Suprapubic skin (tissue), 4 donors: ENCODE measurements at regions not wholly inside any gene's neighbourhood (a gene's known extent, or its start where the extent isn't known, plus 50 kb on each side); places are given as distances from the start of the nearest gene placed in this dataset.
"Not testable (repeated sequence)": the region's sequence is repeated elsewhere in the genome, so short reads cannot be mapped to it uniquely, and the experiment has no call there.

Experiments used
- DNase-seq, 2 donors: peaks; one replicate each; pipeline ENCODE4 v3.0.0-alpha.2; 2019; ENCODE audit warnings: low spot score in 2 of 2
- H3K27ac ChIP-seq: fragments of 200-600 bp; sonication (generic); one replicate; pipeline ENCODE4 v1.5.1; 2019
- H3K27me3 ChIP-seq: fragments of 200-600 bp; sonication (generic); one replicate; pipeline ENCODE4 v1.5.1; 2019
- H3K36me3 ChIP-seq: fragments of 200-600 bp; sonication (generic); one replicate; pipeline ENCODE4 v1.5.1; 2019
- H3K4me1 ChIP-seq: fragments of 200-600 bp; sonication (generic); one replicate; pipeline ENCODE4 v1.5.1; 2019
- H3K4me3 ChIP-seq: fragments of 200-600 bp; sonication (generic); one replicate; pipeline ENCODE4 v1.5.1; 2019; ENCODE audit warnings: mild to moderate bottlenecking
- H3K9me3 ChIP-seq: fragments of 200-600 bp; sonication (generic); one replicate; pipeline ENCODE4 v1.5.1; 2019
- EP300 ChIP-seq: sonication (generic); formaldehyde crosslinking; IDR thresholded peaks from one replicate; pipeline ENCODE4 v1.6.1; 2017; ENCODE audit warnings: antibody characterized with exemption
- POLR2A ChIP-seq, 2 donors: fragments of 450-650 bp; IDR thresholded peaks; one replicate each; pipeline ENCODE4 v1.6.1; 2017; ENCODE audit warnings: antibody characterized with exemption in 2 of 2, mild to moderate bottlenecking in 2 of 2, moderate library complexity in 2 of 2
- POLR2AphosphoS5 ChIP-seq, 3 donors: sonication (generic); formaldehyde crosslinking; IDR thresholded peaks; one replicate each; pipeline ENCODE4 v1.6.1; 2017; ENCODE audit warnings: antibody characterized with exemption in 3 of 3
- WGBS: methylation state at CpG from one replicate; pipeline ENCODE4 v1.1.5; 2018; 5-methylcytosine and 5-hydroxymethylcytosine counted together
- TF ChIP-seq, protein P1 (sequence below), 2 donors: fragments of 200-600 bp in 1 of 2; fragments of 450-650 bp in 1 of 2; sonication (generic) in 1 of 2; IDR thresholded peaks; one replicate each; pipeline ENCODE4 v1.5.1; 2016 to 2019; ENCODE audit warnings: antibody characterized with exemption in 2 of 2, mild to moderate bottlenecking in 1 of 2, moderate library complexity in 1 of 2

DNA sequence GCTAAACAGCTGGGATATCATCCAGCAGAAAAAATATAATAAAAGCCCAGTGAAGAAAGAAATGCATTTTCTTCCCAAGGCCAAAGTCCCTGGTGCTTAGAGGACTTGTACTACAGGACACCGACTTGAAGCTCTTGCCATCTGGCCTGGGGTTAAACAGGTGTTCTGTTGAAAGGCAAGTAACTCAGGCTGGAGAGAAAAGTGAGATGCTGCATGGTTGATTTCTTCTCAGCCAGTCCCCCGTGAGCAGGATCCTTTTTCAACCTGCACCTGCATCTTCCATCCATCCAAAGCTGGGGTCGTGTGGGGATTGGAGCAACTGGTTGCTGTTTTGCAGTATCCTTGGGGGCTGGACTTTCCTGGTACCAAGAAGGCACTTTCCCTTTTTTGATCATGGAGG lies 146.1 kb upstream of the RPS23 start:
- H3K4me1 ChIP-seq = peaks cover 14% of the 10 kb centered on the region
- no peaks in the 10 kb centered on the region for H3K9me3 ChIP-seq
- WGBS = 64% methylated on average over 3 of the region's 3 CpGs
- DNase-seq = no peak
- no peaks in the 10 kb centered on the region for H3K27me3 ChIP-seq
- no peak overlapping the region for H3K4me3 ChIP-seq
- H3K27ac ChIP-seq = no peak overlapping the region
- no peak for TF ChIP-seq EP300
- TF ChIP-seq POLR2A (IDR thresholded peaks at IDR 0.05) = no peak
- TF ChIP-seq POLR2AphosphoS5 (IDR thresholded peaks at IDR 0.05) = no peak
- TF ChIP-seq, protein P1, sequence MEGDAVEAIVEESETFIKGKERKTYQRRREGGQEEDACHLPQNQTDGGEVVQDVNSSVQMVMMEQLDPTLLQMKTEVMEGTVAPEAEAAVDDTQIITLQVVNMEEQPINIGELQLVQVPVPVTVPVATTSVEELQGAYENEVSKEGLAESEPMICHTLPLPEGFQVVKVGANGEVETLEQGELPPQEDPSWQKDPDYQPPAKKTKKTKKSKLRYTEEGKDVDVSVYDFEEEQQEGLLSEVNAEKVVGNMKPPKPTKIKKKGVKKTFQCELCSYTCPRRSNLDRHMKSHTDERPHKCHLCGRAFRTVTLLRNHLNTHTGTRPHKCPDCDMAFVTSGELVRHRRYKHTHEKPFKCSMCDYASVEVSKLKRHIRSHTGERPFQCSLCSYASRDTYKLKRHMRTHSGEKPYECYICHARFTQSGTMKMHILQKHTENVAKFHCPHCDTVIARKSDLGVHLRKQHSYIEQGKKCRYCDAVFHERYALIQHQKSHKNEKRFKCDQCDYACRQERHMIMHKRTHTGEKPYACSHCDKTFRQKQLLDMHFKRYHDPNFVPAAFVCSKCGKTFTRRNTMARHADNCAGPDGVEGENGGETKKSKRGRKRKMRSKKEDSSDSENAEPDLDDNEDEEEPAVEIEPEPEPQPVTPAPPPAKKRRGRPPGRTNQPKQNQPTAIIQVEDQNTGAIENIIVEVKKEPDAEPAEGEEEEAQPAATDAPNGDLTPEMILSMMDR (IDR thresholded peaks at IDR 0.05) = no peak
- no peaks in the 10 kb centered on the region for H3K36me3 ChIP-seq

DNA sequence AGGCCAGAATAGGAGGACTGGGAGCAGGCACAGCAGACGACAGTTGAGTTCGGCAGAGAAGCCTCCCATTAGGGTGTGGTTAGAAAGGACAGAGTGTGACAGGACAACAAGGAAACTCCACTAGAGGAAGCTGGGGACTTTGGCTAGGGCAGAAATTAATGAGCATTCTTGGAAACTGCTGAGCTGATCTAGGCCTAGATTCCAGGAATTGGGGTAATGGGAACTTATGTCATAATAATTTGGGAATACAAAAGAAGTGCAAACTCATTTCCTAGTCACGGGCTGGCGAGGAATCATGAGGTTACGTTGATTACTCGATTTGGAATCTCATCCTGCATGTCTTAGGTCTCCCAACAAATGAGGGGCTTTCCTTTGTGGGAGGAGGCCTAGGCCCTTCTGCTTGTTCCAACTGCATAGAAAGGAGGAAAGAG lies 144.6 kb upstream of the RPS23 start:
- H3K9me3 ChIP-seq = no peaks in the 10 kb centered on the region
- no peaks in the 10 kb centered on the region for H3K36me3 ChIP-seq
- peak in 1 of 3 donors; percentile 63 for TF ChIP-seq POLR2AphosphoS5 (IDR thresholded peaks at IDR 0.05)
- TF ChIP-seq, protein P1 (IDR thresholded peaks at IDR 0.05) = no peak
- H3K4me3 ChIP-seq = no peak overlapping the region
- WGBS = 50% methylated on average over 6 of the region's 6 CpGs
- peak in 1 of 2 donors; percentile 81 for DNase-seq
- H3K27me3 ChIP-seq = no peaks in the 10 kb centered on the region
- H3K4me1 ChIP-seq = peaks cover 14% of the 10 kb centered on the region
- peak overlapping the region; percentile 65 for H3K27ac ChIP-seq

DNA sequence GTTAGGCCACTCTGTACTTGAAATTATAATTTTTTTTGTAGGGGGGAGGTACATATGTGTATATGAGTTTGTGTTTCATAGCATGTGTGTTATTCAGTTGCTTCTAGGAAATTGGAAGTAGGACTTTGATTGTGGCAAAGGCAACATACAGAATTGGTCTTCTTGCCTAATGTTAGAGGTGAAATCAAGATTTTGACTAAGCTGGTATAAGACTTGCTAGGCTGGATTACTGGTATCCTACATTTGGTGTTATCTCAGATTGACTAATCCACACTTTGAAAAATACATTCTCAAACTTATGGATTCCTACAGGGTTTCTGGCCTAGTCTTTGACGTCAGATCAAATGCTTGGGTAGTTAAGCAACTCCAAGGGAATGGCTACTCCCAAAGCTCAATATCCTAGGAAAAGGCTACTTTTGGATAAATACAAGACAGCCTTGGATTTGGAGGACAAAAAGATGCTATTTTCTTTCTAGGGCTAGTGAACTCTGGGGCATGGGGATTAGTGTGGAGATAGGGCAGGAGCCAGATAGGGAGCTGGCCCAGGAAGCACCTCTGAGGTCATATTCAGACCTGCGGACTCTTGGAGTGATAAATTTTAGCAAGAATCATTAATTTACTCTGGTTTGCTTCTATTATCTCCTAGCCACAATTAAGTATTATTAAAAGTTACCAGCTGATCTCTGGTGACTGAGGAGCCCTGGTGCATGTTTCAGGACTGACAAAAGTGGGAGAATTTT lies 144.0 kb upstream of the RPS23 start:
- no peak for DNase-seq
- peaks cover 14% of the 10 kb centered on the region for H3K4me1 ChIP-seq
- 60% methylated on average over 2 of the region's 2 CpGs for WGBS
- H3K27ac ChIP-seq = peak overlapping the region; percentile 65
- H3K27me3 ChIP-seq = no peaks in the 10 kb centered on the region
- TF ChIP-seq, protein P1 (IDR thresholded peaks at IDR 0.05) = no peak
- TF ChIP-seq POLR2AphosphoS5 (IDR thresholded peaks at IDR 0.05) (no peak), POLR2A (IDR thresholded peaks at IDR 0.05) (no peak), EP300 (no peak)
- no peaks in the 10 kb centered on the region for H3K36me3 ChIP-seq
- no peak overlapping the region for H3K4me3 ChIP-seq
- no peaks in the 10 kb centered on the region for H3K9me3 ChIP-seq

DNA sequence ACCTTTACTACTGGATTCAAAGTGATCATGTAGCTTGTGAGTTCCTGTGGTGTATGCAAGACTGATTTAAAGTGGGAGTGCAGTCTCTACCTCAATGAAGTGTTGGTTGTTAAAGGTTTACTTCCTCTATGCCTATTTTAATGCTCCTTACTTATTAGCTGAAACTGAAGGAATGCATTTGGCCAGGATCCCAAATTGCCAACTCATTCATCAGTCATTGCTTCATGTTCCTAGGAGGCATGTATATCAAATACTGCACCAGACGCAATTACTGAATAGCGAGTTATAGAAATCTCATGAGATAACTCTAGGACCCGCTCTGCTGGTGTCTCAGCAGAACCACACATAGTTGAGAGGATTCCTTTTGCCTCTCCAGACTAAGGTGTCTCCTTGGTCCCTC lies 143.0 kb upstream of the RPS23 start:
- Histone ChIP-seq H3K27ac (no peak overlapping the region), H3K4me1 (peaks cover 9% of the 10 kb centered on the region), H3K27me3 (no peaks in the 10 kb centered on the region), H3K4me3 (no peak overlapping the region), H3K36me3 (no peaks in the 10 kb centered on the region), H3K9me3 (no peaks in the 10 kb centered on the region)
- DNase-seq = no peak
- 62% methylated on average over 3 of the region's 3 CpGs for WGBS
- TF ChIP-seq POLR2AphosphoS5 (IDR thresholded peaks at IDR 0.05) (no peak), EP300 (no peak), POLR2A (IDR thresholded peaks at IDR 0.05) (no peak)
- TF ChIP-seq, protein P1 (IDR thresholded peaks at IDR 0.05) = no peak

DNA sequence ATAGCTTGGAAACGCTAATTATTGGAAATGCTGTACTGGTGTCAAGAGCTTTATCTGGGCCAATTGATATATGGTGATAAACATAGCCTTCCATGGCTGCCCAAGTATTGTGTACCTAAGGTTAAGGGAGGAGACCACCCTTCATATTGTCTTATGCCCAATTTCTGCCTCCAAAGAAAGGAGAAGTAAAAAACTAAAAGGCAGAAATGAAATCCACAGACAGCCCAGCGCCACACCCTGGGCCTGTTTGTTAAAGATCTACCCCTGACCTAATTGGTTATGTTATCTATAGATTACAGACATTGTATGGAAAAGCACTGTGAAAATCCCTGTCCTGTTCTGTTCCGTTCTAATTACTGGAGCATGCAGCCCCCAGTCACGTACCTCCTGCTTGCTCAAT lies 142.4 kb upstream of the RPS23 start:
- not testable (repeated sequence) for H3K27me3 ChIP-seq, H3K4me3 ChIP-seq, DNase-seq, H3K4me1 ChIP-seq, H3K9me3 ChIP-seq, H3K36me3 ChIP-seq, H3K27ac ChIP-seq
- 84% methylated on average over 4 of the region's 4 CpGs for WGBS
